Esophagus muscularis mucosa (tissue), 4 donors: ENCODE measurements at regions not wholly inside any gene's neighbourhood (a gene's known extent, or its start where the extent isn't known, plus 50 kb on each side); places are given as distances from the start of the nearest gene placed in this dataset.

ENCODE experiments used
- DNase-seq: peaks from one replicate; pipeline ENCODE4 v3.0.0-alpha.2; 2017; ENCODE audit errors: extremely low spot score
- H3K27ac ChIP-seq, 4 donors: fragments of 200-600 bp; sonication (generic); replicated peaks in 1 of 4; 1 replicate in 3 of 4; 2 replicates in 1 of 4; pipeline ENCODE4 v1.5.1; 2016 to 2019; ENCODE audit warnings: mild to moderate bottlenecking in 1 of 4
- H3K27me3 ChIP-seq, 4 donors: fragments of 200-600 bp; sonication (generic); one replicate each; pipeline versions ENCODE4 v1.5.1 to v1.6.0; 2016 to 2019
- H3K36me3 ChIP-seq, 4 donors: fragments of 200-600 bp; sonication (generic); one replicate each; pipeline ENCODE4 v1.5.1; 2016 to 2019
- H3K4me1 ChIP-seq, 4 donors: fragments of 200-600 bp; sonication (generic); one replicate each; pipeline ENCODE4 v1.5.1; 2016 to 2019
- H3K4me3 ChIP-seq, 4 donors: fragments of 200-600 bp; sonication (generic); 1 replicate in 2 of 4; 2 replicates in 2 of 4; pipeline ENCODE4 v1.5.1; 2016 to 2019; ENCODE audit warnings: mild to moderate bottlenecking in 4 of 4, moderate library complexity in 1 of 4
- H3K9me3 ChIP-seq, 4 donors: fragments of 200-600 bp; sonication (generic); 1 replicate in 3 of 4; 2 replicates in 1 of 4; pipeline ENCODE4 v1.5.1; 2016 to 2019
- CTCF ChIP-seq, 3 experiments: fragments of 200-600 bp in 2 of 3; fragments of 450-650 bp in 1 of 3; sonication (generic) in 2 of 3; IDR thresholded peaks; one replicate each; pipeline ENCODE4 v1.5.1; 2017 to 2019; ENCODE audit warnings: antibody characterized with exemption in 3 of 3, mild to moderate bottlenecking in 2 of 3, moderate library complexity in 1 of 3
- EP300 ChIP-seq: sonication (generic); formaldehyde crosslinking; IDR thresholded peaks from one replicate; pipeline ENCODE4 v1.6.1; 2017; ENCODE audit warnings: antibody characterized with exemption
- POLR2A ChIP-seq: fragments of 450-650 bp; IDR thresholded peaks from one replicate; pipeline ENCODE4 v1.6.1; 2017; ENCODE audit warnings: antibody characterized with exemption, moderate library complexity, mild to moderate bottlenecking, low read depth
- POLR2AphosphoS5 ChIP-seq, 2 donors: sonication (generic); formaldehyde crosslinking; IDR thresholded peaks; one replicate each; pipeline ENCODE4 v1.6.1; 2017; ENCODE audit warnings: antibody characterized with exemption in 2 of 2
- WGBS: methylation state at CpG from one replicate; pipeline ENCODE4 v1.1.5; 2018; 5-methylcytosine and 5-hydroxymethylcytosine counted together
- intact Hi-C: fragments of 100-400 bp; cut with DNase I; formaldehyde crosslinking; loops from one replicate; pipeline ENCODE4 v1.15.1; 2023

- Histone ChIP-seq H3K4me3 (no peak overlapping the region), H3K36me3 (no peaks in the 10 kb centered on the region), H3K27ac (no peak overlapping the region), H3K4me1 (no peaks in the 10 kb centered on the region), H3K27me3 (no peaks in the 10 kb centered on the region), H3K9me3 (no peaks in the 10 kb centered on the region)
- 85% methylated on average over 1 of the region's 1 CpG for WGBS
- intact Hi-C loops = no loop called here
- DNase-seq = no peak
- TF ChIP-seq POLR2A = no peak
- no peak for TF ChIP-seq CTCF (IDR thresholded peaks at IDR 0.05)
- TF ChIP-seq POLR2AphosphoS5 (IDR thresholded peaks at IDR 0.05) = no peak
- no peak for TF ChIP-seq EP300
Observed at GRCh38 chr4:161329852-161330251, 833.9 kb downstream of the FSTL5 start.

- Histone ChIP-seq H3K4me3 (no peak overlapping the region), H3K9me3 (no peaks in the 10 kb centered on the region), H3K36me3 (no peaks in the 10 kb centered on the region), H3K27ac (no peak overlapping the region), H3K27me3 (no peaks in the 10 kb centered on the region), H3K4me1 (no peaks in the 10 kb centered on the region)
- 100% methylated on average over 1 of the region's 1 CpG for WGBS
- intact Hi-C loops = no loop called here
- DNase-seq = no peak
- TF ChIP-seq POLR2A (no peak), CTCF (IDR thresholded peaks at IDR 0.05) (no peak), POLR2AphosphoS5 (IDR thresholded peaks at IDR 0.05) (no peak), EP300 (no peak)
Observed at GRCh38 chr4:161321706-161322105, 842.1 kb downstream of the FSTL5 start.

- intact Hi-C loops = no loop called here
- H3K27ac ChIP-seq = no peak overlapping the region
- 69% methylated on average over 4 of the region's 4 CpGs for WGBS
- TF ChIP-seq CTCF (IDR thresholded peaks at IDR 0.05) = no peak
- H3K9me3 ChIP-seq = no peaks in the 10 kb centered on the region
- no peaks in the 10 kb centered on the region for H3K27me3 ChIP-seq
- H3K4me3 ChIP-seq = no peak overlapping the region
- no peak for DNase-seq
- no peaks in the 10 kb centered on the region for H3K4me1 ChIP-seq
- no peaks in the 10 kb centered on the region for H3K36me3 ChIP-seq
Observed at GRCh38 chr4:161320377-161320776, 843.4 kb downstream of the FSTL5 start.

- DNase-seq = no peak
- Histone ChIP-seq H3K4me3 (no peak overlapping the region), H3K27me3 (no peaks in the 10 kb centered on the region), H3K27ac (no peak overlapping the region), H3K9me3 (no peaks in the 10 kb centered on the region), H3K36me3 (no peaks in the 10 kb centered on the region), H3K4me1 (no peaks in the 10 kb centered on the region)
- intact Hi-C loops = no loop called here
- WGBS = 64% methylated on average over 4 of the region's 4 CpGs
- no peak for TF ChIP-seq EP300
- TF ChIP-seq CTCF (IDR thresholded peaks at IDR 0.05) = no peak
- TF ChIP-seq POLR2A = no peak
- no peak for TF ChIP-seq POLR2AphosphoS5 (IDR thresholded peaks at IDR 0.05)
Observed at GRCh38 chr4:161317000-161317399, 846.8 kb downstream of the FSTL5 start.

GRCh38 chr4:161314371-161314770, 849.4 kb downstream of the FSTL5 start:
- Histone ChIP-seq H3K9me3 (no peaks in the 10 kb centered on the region), H3K4me1 (no peaks in the 10 kb centered on the region), H3K36me3 (no peaks in the 10 kb centered on the region), H3K4me3 (no peak overlapping the region), H3K27me3 (no peaks in the 10 kb centered on the region), H3K27ac (no peak overlapping the region)
- WGBS = 12% methylated on average over 3 of the region's 3 CpGs
- intact Hi-C loops = no loop called here
- no peak for DNase-seq
- TF ChIP-seq EP300 = no peak
- TF ChIP-seq POLR2AphosphoS5 (IDR thresholded peaks at IDR 0.05) = no peak
- no peak for TF ChIP-seq POLR2A
- TF ChIP-seq CTCF (IDR thresholded peaks at IDR 0.05) = no peak
